Hepatocyte (in vitro differentiated cells): ENCODE measurements at regions not wholly inside any gene's neighbourhood (a gene's known extent, or its start where the extent isn't known, plus 50 kb on each side); places are given as distances from the start of the nearest gene placed in this dataset.

Experiments
- DNase-seq: peaks from one replicate; pipeline ENCODE4 v3.0.0-alpha.2; 2016; ENCODE audit warnings: low spot score
- H2AFZ ChIP-seq: fragments of 200-600 bp; sonication (generic); 2 replicates; pipeline ENCODE4 v1.6.0; 2016; ENCODE audit warnings: antibody characterized with exemption, mild to moderate bottlenecking
- H3K27ac ChIP-seq: fragments of 200-600 bp; sonication (generic); 2 replicates; pipeline ENCODE4 v1.5.1; 2016; ENCODE audit warnings: mild to moderate bottlenecking
- H3K27me3 ChIP-seq: fragments of 200-600 bp; sonication (generic); 2 replicates; pipeline ENCODE4 v1.6.1; 2016
- H3K36me3 ChIP-seq: fragments of 200-600 bp; sonication (generic); replicated peaks from 2 replicates; pipeline ENCODE4 v1.5.1; 2016; ENCODE audit warnings: low read depth; ENCODE audit not compliant: insufficient read depth
- H3K4me1 ChIP-seq: fragments of 200-600 bp; sonication (generic); 2 replicates; pipeline ENCODE4 v1.5.1; 2016; ENCODE audit warnings: mild to moderate bottlenecking, moderate library complexity; ENCODE audit not compliant: insufficient read depth
- H3K4me2 ChIP-seq: fragments of 200-600 bp; sonication (generic); 2 replicates; pipeline ENCODE4 v1.6.0; 2016
- H3K4me3 ChIP-seq: fragments of 200-600 bp; sonication (generic); 2 replicates; pipeline ENCODE4 v1.5.1; 2016; ENCODE audit warnings: mild to moderate bottlenecking
- H3K79me2 ChIP-seq: fragments of 200-600 bp; sonication (generic); 2 replicates; pipeline ENCODE4 v1.6.0; 2017; ENCODE audit warnings: mild to moderate bottlenecking
- H3K9me2 ChIP-seq: fragments of 200-600 bp; sonication (generic); replicated peaks from 2 replicates; pipeline ENCODE4 v1.6.0; 2017; ENCODE audit warnings: mild to moderate bottlenecking; ENCODE audit not compliant: insufficient read depth
- H3K9me3 ChIP-seq: fragments of 200-600 bp; sonication (generic); 2 replicates; pipeline ENCODE4 v1.5.1; 2016; ENCODE audit warnings: low read depth, mild to moderate bottlenecking
- H4K20me1 ChIP-seq: fragments of 200-600 bp; sonication (generic); 2 replicates; pipeline ENCODE4 v1.6.0; 2016; ENCODE audit warnings: mild to moderate bottlenecking; ENCODE audit not compliant: insufficient read depth, poor library complexity, severe bottlenecking
- EZH2 ChIP-seq: fragments of 200-600 bp; sonication (generic); IDR thresholded peaks from 2 replicates; pipeline ENCODE4 v1.6.1; 2016; ENCODE audit warnings: antibody characterized with exemption, mild to moderate bottlenecking, borderline replicate concordance
- EZH2phosphoT487 ChIP-seq: fragments of 200-600 bp; sonication (generic); IDR thresholded peaks from one replicate; pipeline ENCODE4 v1.6.1; 2018; ENCODE audit warnings: antibody characterized with exemption, mild to moderate bottlenecking, low read depth, moderate library complexity; ENCODE audit not compliant: unreplicated experiment, severe bottlenecking
- WGBS: methylation state at CpG from one replicate; pipeline ENCODE4 v1.1.6; 2016; ENCODE audit warnings: low lambda C conversion rate; ENCODE audit errors: missing lambda C conversion rate; 5-methylcytosine and 5-hydroxymethylcytosine counted together
- TF ChIP-seq, protein P1 (sequence below): fragments of 200-600 bp; sonication (generic); IDR thresholded peaks from 2 replicates; pipeline ENCODE4 v1.5.1; 2016; ENCODE audit warnings: antibody characterized with exemption, mild to moderate bottlenecking; ENCODE audit not compliant: poor library complexity

DNA sequence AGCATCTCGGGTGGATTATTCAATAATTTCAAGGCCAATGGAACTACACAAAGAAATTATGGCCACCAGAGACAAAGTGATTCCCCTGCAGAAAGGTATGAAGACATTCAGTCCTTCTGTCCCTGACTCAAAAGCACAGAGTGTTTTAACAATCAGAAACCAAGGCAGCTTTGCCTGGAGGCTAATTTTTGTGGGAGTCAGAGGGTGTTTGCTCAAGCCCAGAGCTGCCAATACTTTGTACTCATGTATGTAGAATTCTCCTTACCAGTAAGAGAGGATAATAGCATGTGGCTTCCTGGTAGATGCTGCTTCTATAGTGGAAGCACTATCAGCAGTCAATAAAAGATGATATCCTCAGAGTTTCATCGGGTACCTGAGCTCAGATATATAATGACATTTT, 178.4 kb downstream of the KCNE4 start:
- WGBS, result 84% methylated on average over 2 of the region's 2 CpGs
- H2AFZ ChIP-seq, result no peak overlapping the region
- DNase-seq, result no peak

DNA sequence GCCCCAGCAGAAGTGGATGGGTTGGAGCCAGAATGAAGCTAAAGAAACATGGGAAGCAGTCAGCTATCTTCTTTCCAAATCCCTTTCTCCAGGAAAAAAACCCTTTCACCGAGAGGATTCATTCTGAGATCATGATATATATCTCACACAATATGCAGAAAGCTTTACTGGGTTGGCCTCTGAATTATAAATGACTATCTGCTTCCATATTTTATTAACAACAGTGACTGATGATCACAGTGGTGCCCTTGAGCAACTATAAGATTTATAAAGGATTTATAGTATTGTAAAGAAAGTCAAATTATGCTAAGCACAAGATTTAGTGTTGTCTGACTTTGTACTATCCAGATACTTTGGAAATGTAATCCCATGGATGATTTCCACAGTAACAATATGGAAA, 180.3 kb downstream of the KCNE4 start:
- Histone ChIP-seq H4K20me1 (no peaks in the 10 kb centered on the region), H3K79me2 (no peaks in the 10 kb centered on the region), H3K27me3 (no peaks in the 10 kb centered on the region), H3K4me2 (no peak overlapping the region), H3K4me1 (no peaks in the 10 kb centered on the region), H3K9me3 (no peaks in the 10 kb centered on the region), H3K27ac (no peak overlapping the region), H2AFZ (no peak overlapping the region), H3K36me3 (no peaks in the 10 kb centered on the region), H3K9me2 (no peaks in the 10 kb centered on the region), H3K4me3 (no peak overlapping the region)
- 71% methylated on average over 1 of the region's 1 CpG for WGBS
- TF ChIP-seq, protein P1, sequence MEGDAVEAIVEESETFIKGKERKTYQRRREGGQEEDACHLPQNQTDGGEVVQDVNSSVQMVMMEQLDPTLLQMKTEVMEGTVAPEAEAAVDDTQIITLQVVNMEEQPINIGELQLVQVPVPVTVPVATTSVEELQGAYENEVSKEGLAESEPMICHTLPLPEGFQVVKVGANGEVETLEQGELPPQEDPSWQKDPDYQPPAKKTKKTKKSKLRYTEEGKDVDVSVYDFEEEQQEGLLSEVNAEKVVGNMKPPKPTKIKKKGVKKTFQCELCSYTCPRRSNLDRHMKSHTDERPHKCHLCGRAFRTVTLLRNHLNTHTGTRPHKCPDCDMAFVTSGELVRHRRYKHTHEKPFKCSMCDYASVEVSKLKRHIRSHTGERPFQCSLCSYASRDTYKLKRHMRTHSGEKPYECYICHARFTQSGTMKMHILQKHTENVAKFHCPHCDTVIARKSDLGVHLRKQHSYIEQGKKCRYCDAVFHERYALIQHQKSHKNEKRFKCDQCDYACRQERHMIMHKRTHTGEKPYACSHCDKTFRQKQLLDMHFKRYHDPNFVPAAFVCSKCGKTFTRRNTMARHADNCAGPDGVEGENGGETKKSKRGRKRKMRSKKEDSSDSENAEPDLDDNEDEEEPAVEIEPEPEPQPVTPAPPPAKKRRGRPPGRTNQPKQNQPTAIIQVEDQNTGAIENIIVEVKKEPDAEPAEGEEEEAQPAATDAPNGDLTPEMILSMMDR, result no peak
- no peak for TF ChIP-seq EZH2
- TF ChIP-seq EZH2phosphoT487, result no peak
- no peak for DNase-seq

More for the DNA sequence above, 178.4 kb downstream of the KCNE4 start:
- no peaks in the 10 kb centered on the region for H3K9me3 ChIP-seq
- no peak overlapping the region for H3K4me2 ChIP-seq
- H3K4me3 ChIP-seq, result no peak overlapping the region
- H3K27me3 ChIP-seq, result no peaks in the 10 kb centered on the region
- no peaks in the 10 kb centered on the region for H3K4me1 ChIP-seq
- H3K36me3 ChIP-seq, result no peaks in the 10 kb centered on the region
- TF ChIP-seq EZH2phosphoT487 (no peak), EZH2 (no peak)
- TF ChIP-seq, protein P1, result no peak
- no peaks in the 10 kb centered on the region for H3K9me2 ChIP-seq
- H3K27ac ChIP-seq, result no peak overlapping the region
- no peaks in the 10 kb centered on the region for H4K20me1 ChIP-seq
- H3K79me2 ChIP-seq, result no peaks in the 10 kb centered on the region

DNA sequence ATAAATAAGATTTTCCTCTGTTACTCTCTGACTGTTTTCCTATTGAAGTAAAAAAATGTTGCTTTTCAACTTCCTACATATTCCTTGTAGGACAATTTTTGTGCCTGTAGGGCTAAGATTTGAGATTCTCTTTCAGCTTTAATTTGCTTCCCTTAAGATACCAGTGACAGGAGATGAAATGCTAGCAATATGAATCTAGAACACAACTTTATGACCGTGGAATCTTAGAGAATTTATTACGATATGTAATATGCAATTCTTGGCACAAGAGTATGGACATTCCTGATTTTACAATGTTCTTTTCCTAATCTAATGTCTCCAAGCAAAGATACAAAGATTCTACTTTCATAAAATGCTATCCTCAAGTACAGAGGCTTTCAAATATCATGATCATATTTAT, 180.9 kb downstream of the KCNE4 start:
- TF ChIP-seq EZH2phosphoT487 (no peak), EZH2 (no peak)
- TF ChIP-seq, protein P1, result no peak

DNA sequence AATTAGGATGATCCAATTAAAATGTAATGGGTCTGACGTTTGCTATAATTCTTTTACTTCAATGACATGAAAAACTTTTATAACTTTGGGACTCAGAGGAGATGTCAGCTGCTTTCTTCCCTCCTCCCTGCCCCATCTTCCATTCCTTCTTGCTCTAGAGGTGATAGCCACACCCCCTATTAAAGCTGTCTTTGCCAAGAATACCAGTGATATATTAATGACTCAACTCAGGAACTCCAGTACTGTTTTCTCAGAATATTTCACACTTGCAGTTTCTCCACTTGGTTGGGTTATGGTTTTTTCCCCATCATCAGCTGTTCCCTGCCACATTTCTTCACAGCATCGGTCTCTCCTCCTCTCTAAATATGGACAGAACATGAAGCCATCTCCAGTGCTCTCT, 184.0 kb downstream of the KCNE4 start:
- H3K4me3 ChIP-seq, result no peak overlapping the region
- DNase-seq, result no peak
- no peaks in the 10 kb centered on the region for H3K9me2 ChIP-seq
- H3K79me2 ChIP-seq, result no peaks in the 10 kb centered on the region
- H3K4me2 ChIP-seq, result no peak overlapping the region
- 77% methylated on average over 2 of the region's 2 CpGs for WGBS
- H3K27ac ChIP-seq, result no peak overlapping the region
- H3K27me3 ChIP-seq, result no peaks in the 10 kb centered on the region
- no peaks in the 10 kb centered on the region for H3K9me3 ChIP-seq
- H3K4me1 ChIP-seq, result no peaks in the 10 kb centered on the region
- no peak for TF ChIP-seq EZH2
- no peak for TF ChIP-seq EZH2phosphoT487
- TF ChIP-seq, protein P1, result no peak
- no peak overlapping the region for H2AFZ ChIP-seq
- H4K20me1 ChIP-seq, result no peaks in the 10 kb centered on the region
- H3K36me3 ChIP-seq, result no peaks in the 10 kb centered on the region

More for the DNA sequence above, 180.9 kb downstream of the KCNE4 start:
- H3K27ac ChIP-seq, result no peak overlapping the region
- H3K9me3 ChIP-seq, result no peaks in the 10 kb centered on the region
- H2AFZ ChIP-seq, result no peak overlapping the region
- no peaks in the 10 kb centered on the region for H4K20me1 ChIP-seq
- H3K9me2 ChIP-seq, result no peaks in the 10 kb centered on the region
- H3K4me1 ChIP-seq, result no peaks in the 10 kb centered on the region
- no peaks in the 10 kb centered on the region for H3K36me3 ChIP-seq
- WGBS, result 78% methylated on average over 2 of the region's 2 CpGs
- H3K27me3 ChIP-seq, result no peaks in the 10 kb centered on the region
- no peak overlapping the region for H3K4me2 ChIP-seq
- no peaks in the 10 kb centered on the region for H3K79me2 ChIP-seq
- no peak for DNase-seq
- H3K4me3 ChIP-seq, result no peak overlapping the region
